ENCODE measurements at regions not wholly inside any gene's neighbourhood (a gene's known extent, or its start where the extent isn't known, plus 50 kb on each side); places are given as distances from the start of the nearest gene placed in this dataset.
A peak's percentile ranks its signal among the peaks of the same experiment; 100 is the strongest.

DNA sequence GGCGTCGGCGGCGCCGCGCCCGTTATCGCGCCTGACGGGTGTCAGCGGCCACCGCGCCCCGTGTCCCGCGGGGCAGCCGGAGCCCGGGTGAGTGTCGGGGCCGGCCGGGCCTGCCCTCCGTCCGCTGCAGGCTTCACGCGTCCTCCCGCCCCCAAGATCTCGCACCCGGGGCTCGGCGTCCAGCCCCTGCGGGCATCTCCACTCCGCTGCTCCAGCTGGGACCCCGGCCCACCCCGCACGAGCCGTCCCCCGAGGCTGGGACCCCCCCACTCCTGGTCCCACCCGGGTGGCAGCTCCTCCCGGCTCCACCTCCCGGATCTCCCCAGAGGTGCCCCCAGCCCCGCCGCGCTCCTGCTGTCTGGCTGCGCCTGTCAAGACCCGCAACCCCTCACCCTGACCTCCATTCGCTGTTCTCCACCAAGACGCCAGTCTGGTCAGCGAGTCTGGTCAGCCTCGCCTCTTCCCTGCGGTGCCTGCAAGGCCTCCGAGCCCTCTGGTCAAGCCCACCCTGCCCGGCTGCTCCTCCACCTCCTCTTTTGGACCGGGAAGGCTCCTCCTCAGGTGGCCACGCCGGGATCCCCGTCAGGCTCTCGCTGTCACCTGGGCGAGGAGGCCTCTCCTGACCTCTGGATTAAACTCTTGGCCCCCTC lies 66.0 kb upstream of the NKX1-1 start:
- DNase-seq: peak in 1 of 2 donors; percentile 8
- H3K27me3 ChIP-seq: peaks cover 0 to 12% of the 10 kb centered on the region in 2 donors
- intact Hi-C loops (cut with DNase I; ENCODE audit: low total_unique reads): no loop called here

DNA sequence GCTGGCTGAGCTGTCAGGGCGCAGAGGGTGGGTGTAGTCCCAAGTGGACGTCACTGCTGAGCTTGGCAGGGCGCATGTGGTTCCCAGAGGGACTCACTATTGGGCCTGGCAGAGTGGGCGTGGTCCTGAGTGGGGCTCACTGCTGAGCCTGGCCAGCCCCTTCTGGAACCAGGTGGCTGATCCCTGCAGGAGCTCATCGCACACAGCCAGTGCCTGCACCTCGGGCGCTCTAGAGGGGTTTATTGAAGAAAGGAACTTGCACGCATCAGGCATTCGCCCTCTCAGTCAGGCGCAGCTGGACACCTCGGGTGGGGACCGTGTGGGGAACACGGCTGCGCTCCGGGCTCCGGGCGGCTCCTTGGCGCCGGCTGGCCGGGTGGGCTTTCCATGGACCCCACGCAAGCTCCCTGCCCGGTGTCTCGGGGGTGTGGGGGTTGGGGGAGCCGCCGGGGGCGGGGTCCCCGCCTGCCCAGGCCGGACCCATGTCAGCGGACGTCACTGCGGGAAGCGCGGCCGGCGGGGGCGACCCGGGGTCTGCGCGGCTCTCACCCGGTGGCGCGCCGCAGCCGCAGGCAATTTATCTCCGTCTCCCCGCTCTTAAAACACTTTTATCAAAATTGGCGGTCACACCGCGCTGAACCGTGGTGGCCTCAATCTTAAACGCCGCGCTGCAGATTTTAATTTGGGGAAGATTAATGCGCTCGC lies 65.4 kb upstream of the NKX1-1 start:
- intact Hi-C loops (cut with DNase I; ENCODE audit: low total_unique reads): no loop called here
- no peaks in the 10 kb centered on the region for H3K4me1 ChIP-seq
- H3K9me3 ChIP-seq: no peaks in the 10 kb centered on the region
- no peak overlapping the region for H3K4me3 ChIP-seq
- peaks cover 0 to 12% of the 10 kb centered on the region in 2 donors for H3K27me3 ChIP-seq
- no peak overlapping the region for H3K27ac ChIP-seq
- H3K36me3 ChIP-seq: no peaks in the 10 kb centered on the region
- DNase-seq: peak; percentile 6 to 7
- TF ChIP-seq CTCF (IDR thresholded peaks at IDR 0.05): no peak
- TF ChIP-seq POLR2A (IDR thresholded peaks at IDR 0.05): no peak

More for the DNA sequence above, 66.0 kb upstream of the NKX1-1 start:
- TF ChIP-seq POLR2A (IDR thresholded peaks at IDR 0.05): no peak
- Histone ChIP-seq H3K4me3 (no peak overlapping the region), H3K9me3 (no peaks in the 10 kb centered on the region), H3K4me1 (no peaks in the 10 kb centered on the region), H3K36me3 (no peaks in the 10 kb centered on the region), H3K27ac (no peak overlapping the region)

DNA sequence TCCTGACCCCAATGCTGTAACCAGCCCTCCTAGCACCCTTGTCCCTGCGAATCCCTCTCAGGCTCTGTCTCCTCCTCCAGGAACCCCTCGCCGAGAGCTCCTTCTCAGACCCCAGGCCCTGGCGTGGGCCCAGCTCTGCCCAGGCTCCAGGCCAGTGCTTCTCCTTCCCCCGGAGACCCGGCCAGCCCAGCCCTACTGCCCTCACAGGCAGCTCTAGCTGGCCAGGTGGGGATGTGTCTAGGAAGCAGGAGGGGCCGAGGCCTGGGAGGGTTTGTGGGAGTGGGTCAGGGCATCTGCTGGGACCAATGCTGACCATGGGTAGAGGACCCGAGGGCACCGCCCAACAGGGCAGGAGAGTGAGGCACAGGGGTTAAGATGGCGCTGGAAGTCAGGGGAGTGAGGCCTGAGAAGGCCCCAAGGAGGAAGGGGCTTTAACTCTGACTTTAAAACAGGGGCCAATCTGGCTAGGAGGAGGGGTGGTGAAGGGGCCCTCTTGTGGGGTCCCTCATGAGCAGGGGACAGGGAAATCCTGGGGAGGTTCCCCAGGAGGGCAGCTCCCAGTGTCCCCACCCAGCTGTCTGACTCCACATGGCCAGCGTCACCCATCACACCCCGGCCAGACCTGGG lies 64.7 kb upstream of the NKX1-1 start:
- H3K36me3 ChIP-seq: no peaks in the 10 kb centered on the region
- H3K4me3 ChIP-seq: no peak overlapping the region
- TF ChIP-seq POLR2A (IDR thresholded peaks at IDR 0.05) (no peak), CTCF (IDR thresholded peaks at IDR 0.05) (no peak)
- H3K9me3 ChIP-seq: no peaks in the 10 kb centered on the region
- intact Hi-C loops (cut with DNase I; ENCODE audit: low total_unique reads): no loop called here
- DNase-seq: peak; percentile 4 to 8
- H3K27ac ChIP-seq: no peak overlapping the region
- H3K4me1 ChIP-seq: no peaks in the 10 kb centered on the region
- H3K27me3 ChIP-seq: peaks cover 0 to 12% of the 10 kb centered on the region in 2 donors

- DNase-seq: no peak
- Histone ChIP-seq H3K9me3 (no peaks in the 10 kb centered on the region), H3K27ac (no peak overlapping the region), H3K4me1 (no peaks in the 10 kb centered on the region), H3K4me3 (no peak overlapping the region), H3K27me3 (peaks cover 0 to 12% of the 10 kb centered on the region in 2 donors), H3K36me3 (no peaks in the 10 kb centered on the region)
- no peak for TF ChIP-seq POLR2A (IDR thresholded peaks at IDR 0.05)
- TF ChIP-seq CTCF (IDR thresholded peaks at IDR 0.05): no peak
- intact Hi-C loops (cut with DNase I; ENCODE audit: low total_unique reads): no loop called here
Observed at GRCh38 chr4:1470393-1470670, 64.1 kb upstream of the NKX1-1 start.

GRCh38 chr4:1469607-1470392 lies 63.6 kb upstream of the NKX1-1 start:
- H3K4me3 ChIP-seq: no peak overlapping the region
- H3K4me1 ChIP-seq: no peaks in the 10 kb centered on the region
- H3K27me3 ChIP-seq: peaks cover 0 to 12% of the 10 kb centered on the region in 2 donors
- H3K9me3 ChIP-seq: no peaks in the 10 kb centered on the region
- no peaks in the 10 kb centered on the region for H3K36me3 ChIP-seq
- DNase-seq: peak in 1 of 2 donors; percentile 4
- intact Hi-C loops (cut with DNase I; ENCODE audit: low total_unique reads): no loop called here
- H3K27ac ChIP-seq: no peak overlapping the region
- no peak for TF ChIP-seq CTCF (IDR thresholded peaks at IDR 0.05)
- TF ChIP-seq POLR2A (IDR thresholded peaks at IDR 0.05): no peak

Data from uterus (tissue), 3 donors.